ENCODE measurements at regions not wholly inside any gene's neighbourhood (a gene's known extent, or its start where the extent isn't known, plus 50 kb on each side); places are given as distances from the start of the nearest gene placed in this dataset.

GRCh38 chr9:14512942-14513341 is 180.3 kb downstream of the ZDHHC21 start:
- no peak for TF ChIP-seq CTCF (conservative IDR thresholded peaks at IDR 0.05; ENCODE audit: low read depth in 2 of 2)
- TF ChIP-seq POLR2AphosphoS5 (IDR thresholded peaks at IDR 0.05; ENCODE audit: low read depth): no peak
- TF ChIP-seq EZH2phosphoT487 (IDR thresholded peaks at IDR 0.05; ENCODE audit: unreplicated experiment): no peak
